ENCODE measurements at regions not wholly inside any gene's neighbourhood (a gene's known extent, or its start where the extent isn't known, plus 50 kb on each side); places are given as distances from the start of the nearest gene placed in this dataset.

DNA sequence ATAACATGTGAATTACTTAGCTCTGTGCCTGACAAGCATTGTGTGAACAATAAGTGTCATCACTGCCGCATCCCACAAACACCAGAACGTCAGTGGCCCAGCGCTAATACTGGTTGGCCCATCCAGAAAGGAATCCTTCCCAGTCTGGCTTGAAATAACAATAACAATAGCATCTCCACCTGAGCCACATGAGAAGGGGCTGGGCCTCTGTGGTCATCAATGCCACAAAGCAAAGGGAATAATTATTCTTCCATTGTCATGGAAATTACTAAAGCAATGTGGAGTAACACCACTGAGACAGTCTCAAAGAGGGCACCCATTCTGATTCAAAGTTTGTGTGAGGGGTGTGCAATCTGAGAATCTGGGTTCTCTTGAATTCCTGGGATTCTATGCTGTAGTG, 105.7 kb upstream of the INHBA start:
- TF ChIP-seq, protein P1, sequence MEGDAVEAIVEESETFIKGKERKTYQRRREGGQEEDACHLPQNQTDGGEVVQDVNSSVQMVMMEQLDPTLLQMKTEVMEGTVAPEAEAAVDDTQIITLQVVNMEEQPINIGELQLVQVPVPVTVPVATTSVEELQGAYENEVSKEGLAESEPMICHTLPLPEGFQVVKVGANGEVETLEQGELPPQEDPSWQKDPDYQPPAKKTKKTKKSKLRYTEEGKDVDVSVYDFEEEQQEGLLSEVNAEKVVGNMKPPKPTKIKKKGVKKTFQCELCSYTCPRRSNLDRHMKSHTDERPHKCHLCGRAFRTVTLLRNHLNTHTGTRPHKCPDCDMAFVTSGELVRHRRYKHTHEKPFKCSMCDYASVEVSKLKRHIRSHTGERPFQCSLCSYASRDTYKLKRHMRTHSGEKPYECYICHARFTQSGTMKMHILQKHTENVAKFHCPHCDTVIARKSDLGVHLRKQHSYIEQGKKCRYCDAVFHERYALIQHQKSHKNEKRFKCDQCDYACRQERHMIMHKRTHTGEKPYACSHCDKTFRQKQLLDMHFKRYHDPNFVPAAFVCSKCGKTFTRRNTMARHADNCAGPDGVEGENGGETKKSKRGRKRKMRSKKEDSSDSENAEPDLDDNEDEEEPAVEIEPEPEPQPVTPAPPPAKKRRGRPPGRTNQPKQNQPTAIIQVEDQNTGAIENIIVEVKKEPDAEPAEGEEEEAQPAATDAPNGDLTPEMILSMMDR (IDR thresholded peaks at IDR 0.05), result no peak
- TF ChIP-seq POLR2A (IDR thresholded peaks at IDR 0.05), result no peak

Measured in lower leg skin (tissue), 3 donors.